Gastrocnemius medialis (tissue), 4 donors: ENCODE measurements at regions not wholly inside any gene's neighbourhood (a gene's known extent, or its start where the extent isn't known, plus 50 kb on each side); places are given as distances from the start of the nearest gene placed in this dataset.

Source experiments
- ATAC-seq, 2 donors: fragments of 150-250 bp; one replicate each; pipeline ENCODE4 v1.9.1; 2016
- DNase-seq, 2 donors: peaks; one replicate each; pipeline ENCODE4 v3.0.0-alpha.2; 2019
- H3K27ac ChIP-seq, 4 donors: fragments of 200-600 bp; sonication (generic); 1 replicate in 1 of 4; 2 replicates in 3 of 4; pipeline ENCODE4 v1.5.1; 2016 to 2018; ENCODE audit warnings: mild to moderate bottlenecking in 2 of 4, moderate library complexity in 1 of 4
- H3K27me3 ChIP-seq, 3 donors: fragments of 200-600 bp; sonication (generic) in 2 of 3; 1 replicate in 1 of 3; 2 replicates in 2 of 3; pipeline versions ENCODE4 v1.5.1 to v1.6.0; 2016 to 2019; ENCODE audit warnings: mild to moderate bottlenecking in 1 of 3, moderate library complexity in 1 of 3
- H3K36me3 ChIP-seq, 2 donors: fragments of 200-600 bp; sonication (generic) in 1 of 2; one replicate each; pipeline ENCODE4 v1.5.1; 2017 to 2018
- H3K4me1 ChIP-seq, 2 donors: fragments of 200-600 bp; sonication (generic) in 1 of 2; one replicate each; pipeline ENCODE4 v1.5.1; 2016 to 2017; ENCODE audit warnings: mild to moderate bottlenecking in 2 of 2
- H3K4me3 ChIP-seq, 4 donors: fragments of 200-600 bp; sonication (generic) in 3 of 4; 1 replicate in 1 of 4; 2 replicates in 3 of 4; pipeline ENCODE4 v1.5.1; 2016 to 2019; ENCODE audit warnings: mild to moderate bottlenecking in 2 of 4
- H3K9me3 ChIP-seq, 3 donors: fragments of 200-600 bp; sonication (generic) in 2 of 3; 1 replicate in 1 of 3; 2 replicates in 2 of 3; pipeline ENCODE4 v1.5.1; 2016 to 2019
- POLR2A ChIP-seq, 2 donors: fragments of 450-650 bp; IDR thresholded peaks; one replicate each; pipeline ENCODE4 v1.6.1; 2017; ENCODE audit warnings: antibody characterized with exemption in 2 of 2, mild to moderate bottlenecking in 2 of 2, moderate library complexity in 2 of 2
- in situ Hi-C, 4 donors: fragments of 200-750 bp; cut with MboI; loops; one replicate each; pipeline versions ENCODE4 v1.15.0 to v1.8.0; 2017; ENCODE audit warnings: low sequenced_read_pairs in 4 of 4
- intact Hi-C: fragments of 100-400 bp; cut with DNase I; formaldehyde crosslinking; loops from one replicate; pipeline ENCODE4 v1.15.1; 2023; ENCODE audit warnings: low total_unique reads
- TF ChIP-seq, protein P1 (sequence below), 5 experiments: fragments of 450-650 bp in 3 of 5; fragments of 200-600 bp in 2 of 5; sonication (generic) in 2 of 5; IDR thresholded peaks in 4 of 5; conservative IDR thresholded peaks in 1 of 5; 1 replicate in 4 of 5; 2 replicates in 1 of 5; pipeline ENCODE4 v1.5.1; 2016 to 2019; ENCODE audit warnings: antibody characterized with exemption in 5 of 5, mild to moderate bottlenecking in 3 of 5, moderate library complexity in 3 of 5

DNA sequence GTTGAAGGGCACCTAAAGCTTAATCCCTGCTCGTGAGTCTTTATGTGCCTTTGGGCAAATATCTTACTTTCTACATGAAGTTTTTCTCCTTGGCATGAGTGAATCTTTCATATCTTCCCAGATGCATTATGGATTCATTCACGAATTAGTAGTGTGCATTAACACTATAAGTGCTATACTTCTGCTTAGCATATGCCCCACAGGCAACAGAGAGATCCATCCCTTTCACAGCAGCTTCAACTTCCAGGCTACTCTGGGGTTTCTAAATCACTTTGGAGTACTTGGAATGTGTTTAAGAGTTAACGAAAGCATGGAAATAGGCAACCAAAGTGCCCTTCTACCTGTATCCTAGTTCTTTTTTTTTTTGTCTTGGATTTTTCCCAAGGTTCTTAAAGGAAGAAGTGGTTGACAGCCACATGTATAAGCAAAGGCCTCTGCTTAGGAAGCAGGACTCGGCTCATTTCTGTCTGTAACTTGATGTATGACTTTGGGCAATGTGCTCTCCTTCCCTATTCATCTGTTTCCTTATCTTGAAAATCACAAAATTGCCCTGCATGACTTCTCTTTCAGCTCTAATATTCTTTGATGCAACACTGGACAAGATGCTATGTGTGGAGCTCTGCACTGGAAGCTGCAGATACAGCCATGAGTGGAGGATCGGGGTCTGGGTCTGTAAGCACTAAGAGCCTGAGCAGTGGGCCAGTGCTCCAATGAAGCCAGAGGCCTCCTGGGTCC, 54.5 kb upstream of the ME3 start:
- Histone ChIP-seq H3K36me3 (no peaks in the 10 kb centered on the region), H3K27ac (no peak overlapping the region), H3K4me3 (no peak overlapping the region), H3K9me3 (peaks cover 0 to 10% (median 0%) of the 10 kb centered on the region in 3 donors), H3K4me1 (no peaks in the 10 kb centered on the region), H3K27me3 (no peaks in the 10 kb centered on the region)
- DNase-seq: no peak
- in situ Hi-C loops: no loop called here
- intact Hi-C loops: no loop called here
- no peak for TF ChIP-seq POLR2A (IDR thresholded peaks at IDR 0.05)
- TF ChIP-seq, protein P1, sequence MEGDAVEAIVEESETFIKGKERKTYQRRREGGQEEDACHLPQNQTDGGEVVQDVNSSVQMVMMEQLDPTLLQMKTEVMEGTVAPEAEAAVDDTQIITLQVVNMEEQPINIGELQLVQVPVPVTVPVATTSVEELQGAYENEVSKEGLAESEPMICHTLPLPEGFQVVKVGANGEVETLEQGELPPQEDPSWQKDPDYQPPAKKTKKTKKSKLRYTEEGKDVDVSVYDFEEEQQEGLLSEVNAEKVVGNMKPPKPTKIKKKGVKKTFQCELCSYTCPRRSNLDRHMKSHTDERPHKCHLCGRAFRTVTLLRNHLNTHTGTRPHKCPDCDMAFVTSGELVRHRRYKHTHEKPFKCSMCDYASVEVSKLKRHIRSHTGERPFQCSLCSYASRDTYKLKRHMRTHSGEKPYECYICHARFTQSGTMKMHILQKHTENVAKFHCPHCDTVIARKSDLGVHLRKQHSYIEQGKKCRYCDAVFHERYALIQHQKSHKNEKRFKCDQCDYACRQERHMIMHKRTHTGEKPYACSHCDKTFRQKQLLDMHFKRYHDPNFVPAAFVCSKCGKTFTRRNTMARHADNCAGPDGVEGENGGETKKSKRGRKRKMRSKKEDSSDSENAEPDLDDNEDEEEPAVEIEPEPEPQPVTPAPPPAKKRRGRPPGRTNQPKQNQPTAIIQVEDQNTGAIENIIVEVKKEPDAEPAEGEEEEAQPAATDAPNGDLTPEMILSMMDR (IDR thresholded peaks at IDR 0.05 in 4 of 5, conservative IDR thresholded peaks at IDR 0.05 in 1 of 5): no peak
- ATAC-seq: no peak

DNA sequence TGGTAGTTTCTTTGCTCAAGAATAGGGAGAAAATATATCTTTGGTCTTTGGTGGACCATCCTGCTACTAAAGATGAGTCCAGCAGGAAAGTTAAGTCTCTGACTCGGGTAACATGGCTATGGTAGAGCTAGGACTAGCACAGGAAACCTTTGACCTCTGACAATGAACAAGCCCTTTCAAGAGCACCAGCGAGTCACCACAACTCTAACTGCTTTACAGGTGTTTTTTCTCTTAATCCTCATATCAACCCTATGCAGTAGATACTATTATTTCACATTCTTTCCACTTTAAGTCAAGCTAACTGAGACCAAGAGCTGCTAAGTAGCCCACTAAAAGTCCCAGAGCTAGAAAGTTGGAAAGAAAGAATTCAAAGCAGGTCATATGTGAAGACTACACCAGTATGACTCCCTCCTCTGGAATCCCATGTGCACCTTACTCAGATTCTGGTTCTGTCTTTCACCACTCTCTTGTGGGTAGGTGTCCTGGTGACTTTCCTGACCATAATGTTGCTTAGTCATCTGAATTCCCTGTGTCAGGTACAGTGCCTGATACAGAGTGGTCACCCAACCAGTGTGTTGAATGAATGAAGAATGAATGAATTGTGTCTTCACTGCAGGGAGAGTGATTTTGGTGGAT, 53.8 kb upstream of the ME3 start:
- no peak for ATAC-seq
- TF ChIP-seq, protein P1 (IDR thresholded peaks at IDR 0.05 in 4 of 5, conservative IDR thresholded peaks at IDR 0.05 in 1 of 5): no peak
- TF ChIP-seq POLR2A (IDR thresholded peaks at IDR 0.05): no peak
- DNase-seq: no peak

DNA sequence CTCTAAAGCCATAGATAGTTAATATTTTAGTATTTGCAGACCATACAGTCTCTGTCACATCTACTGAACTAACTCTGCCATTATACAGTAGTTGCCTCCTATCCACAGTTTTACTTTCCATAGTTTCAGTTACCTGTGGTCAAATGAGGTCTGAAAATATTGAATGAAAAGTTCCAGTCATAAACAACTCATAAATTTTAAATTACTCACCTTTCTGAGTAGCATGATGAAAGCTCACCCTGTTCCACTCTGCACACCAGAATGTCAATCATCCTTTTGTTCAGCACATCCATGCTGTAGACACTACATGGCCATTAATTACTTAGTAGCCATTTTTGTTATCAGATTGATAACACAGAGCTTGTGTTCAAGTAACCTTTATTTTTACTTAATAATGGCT, 51.7 kb upstream of the ME3 start:
- Histone ChIP-seq H3K9me3 (peaks cover 0 to 10% (median 0%) of the 10 kb centered on the region in 3 donors), H3K4me1 (no peaks in the 10 kb centered on the region), H3K36me3 (no peaks in the 10 kb centered on the region), H3K4me3 (no peak overlapping the region), H3K27me3 (no peaks in the 10 kb centered on the region), H3K27ac (no peak overlapping the region)
- ATAC-seq (no peak), DNase-seq (no peak)
- intact Hi-C loops: no loop called here
- in situ Hi-C loops: no loop called here
- TF ChIP-seq, protein P1 (IDR thresholded peaks at IDR 0.05 in 4 of 5, conservative IDR thresholded peaks at IDR 0.05 in 1 of 5): no peak

More for the DNA sequence above, 53.8 kb upstream of the ME3 start:
- Histone ChIP-seq H3K9me3 (peaks cover 0 to 10% (median 0%) of the 10 kb centered on the region in 3 donors), H3K36me3 (no peaks in the 10 kb centered on the region), H3K4me1 (no peaks in the 10 kb centered on the region), H3K27me3 (no peaks in the 10 kb centered on the region), H3K27ac (no peak overlapping the region), H3K4me3 (no peak overlapping the region)
- in situ Hi-C loops (no loop called here), intact Hi-C loops (no loop called here)

DNA sequence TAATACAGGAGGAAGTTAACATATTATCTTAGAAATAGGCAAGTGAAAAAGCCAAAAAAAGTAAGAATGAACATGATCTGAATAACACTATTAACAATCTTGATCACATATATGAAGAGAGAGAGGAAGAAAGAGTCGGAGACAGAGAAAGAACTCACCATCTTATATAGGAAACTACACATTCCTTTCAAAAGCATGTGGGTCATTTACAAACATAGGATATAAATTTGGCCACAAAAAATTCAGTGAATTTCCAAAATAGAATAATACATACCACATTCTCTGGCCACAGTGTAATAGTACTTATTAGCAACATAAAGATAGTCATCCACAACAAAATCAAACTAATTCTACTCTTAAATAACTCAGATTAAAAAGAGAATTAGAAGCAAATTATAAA, 50.9 kb upstream of the ME3 start:
- intact Hi-C loops (no loop called here), in situ Hi-C loops (no loop called here)
- H3K9me3 ChIP-seq: peaks cover 0 to 10% (median 0%) of the 10 kb centered on the region in 3 donors

More for the DNA sequence above, 50.9 kb upstream of the ME3 start:
- H3K27me3 ChIP-seq: no peaks in the 10 kb centered on the region
- no peak for ATAC-seq
- TF ChIP-seq, protein P1 (IDR thresholded peaks at IDR 0.05 in 4 of 5, conservative IDR thresholded peaks at IDR 0.05 in 1 of 5): no peak
- TF ChIP-seq POLR2A (IDR thresholded peaks at IDR 0.05): no peak
- no peaks in the 10 kb centered on the region for H3K36me3 ChIP-seq
- H3K27ac ChIP-seq: no peak overlapping the region
- DNase-seq: no peak
- H3K4me3 ChIP-seq: no peak overlapping the region
- H3K4me1 ChIP-seq: no peaks in the 10 kb centered on the region
